GM12875 (cell line): ENCODE measurements at regions not wholly inside any gene's neighbourhood (a gene's known extent, or its start where the extent isn't known, plus 50 kb on each side); places are given as distances from the start of the nearest gene placed in this dataset.

Experiments
- H3K4me3 ChIP-seq: one replicate; pipeline ENCODE4 v1.5.1; 2011; ENCODE audit warnings: low read depth, low read length, control low read depth
- CTCF ChIP-seq: IDR thresholded peaks from 2 replicates; pipeline ENCODE4 v1.5.1; 2011; ENCODE audit warnings: low read depth, mild to moderate bottlenecking, control low read depth, inconsistent platforms, low read length, moderate library complexity, borderline replicate concordance; ENCODE audit not compliant: insufficient read depth

DNA sequence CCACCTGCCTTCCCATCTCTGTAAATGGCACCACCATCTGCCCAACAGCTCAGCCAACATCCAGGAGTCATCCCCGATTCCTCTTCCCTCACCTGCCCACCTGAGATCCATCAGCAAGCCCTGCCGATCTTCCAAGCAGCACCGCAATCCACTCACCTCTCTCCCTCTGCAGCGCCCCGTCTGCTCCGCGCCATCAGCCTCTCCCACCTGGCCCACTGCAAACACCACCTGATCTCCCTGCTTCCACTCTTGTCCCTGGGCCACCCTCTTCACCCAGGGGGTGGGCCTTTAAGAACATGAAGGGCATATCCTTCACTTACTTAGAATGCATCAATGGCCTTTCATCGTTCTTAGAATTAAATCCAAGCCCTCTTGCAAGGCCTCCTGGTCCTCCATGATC lies 457.3 kb upstream of the SULF2 start:
- no peak for TF ChIP-seq CTCF
- H3K4me3 ChIP-seq: no peak overlapping the region

GRCh38 chr20:48241482-48241881 lies 456.2 kb upstream of the SULF2 start:
- TF ChIP-seq CTCF: no peak
- H3K4me3 ChIP-seq: no peak overlapping the region

- no peak for TF ChIP-seq CTCF
- H3K4me3 ChIP-seq: no peak overlapping the region
Observed at GRCh38 chr20:48238781-48239180, 453.5 kb upstream of the SULF2 start.

DNA sequence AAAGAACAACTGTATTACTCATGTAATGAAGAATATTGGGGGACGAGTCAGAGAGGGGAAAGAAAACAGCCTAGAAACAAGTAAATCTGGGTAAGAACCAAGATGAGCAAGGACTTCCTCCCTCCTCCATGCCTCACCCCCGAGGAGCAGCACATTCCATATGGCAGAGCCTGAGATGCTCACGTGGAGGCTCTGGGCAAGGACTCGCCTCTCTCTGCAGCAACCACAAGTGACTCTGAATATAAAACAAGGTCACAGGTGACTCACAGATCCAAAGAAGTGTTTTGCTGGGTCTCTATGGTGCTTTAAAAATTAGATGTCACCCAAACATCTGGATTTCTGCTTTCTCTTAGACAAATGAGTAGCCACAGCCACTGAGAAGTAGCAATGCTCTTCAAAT lies 453.0 kb upstream of the SULF2 start:
- no peak overlapping the region for H3K4me3 ChIP-seq
- no peak for TF ChIP-seq CTCF

DNA sequence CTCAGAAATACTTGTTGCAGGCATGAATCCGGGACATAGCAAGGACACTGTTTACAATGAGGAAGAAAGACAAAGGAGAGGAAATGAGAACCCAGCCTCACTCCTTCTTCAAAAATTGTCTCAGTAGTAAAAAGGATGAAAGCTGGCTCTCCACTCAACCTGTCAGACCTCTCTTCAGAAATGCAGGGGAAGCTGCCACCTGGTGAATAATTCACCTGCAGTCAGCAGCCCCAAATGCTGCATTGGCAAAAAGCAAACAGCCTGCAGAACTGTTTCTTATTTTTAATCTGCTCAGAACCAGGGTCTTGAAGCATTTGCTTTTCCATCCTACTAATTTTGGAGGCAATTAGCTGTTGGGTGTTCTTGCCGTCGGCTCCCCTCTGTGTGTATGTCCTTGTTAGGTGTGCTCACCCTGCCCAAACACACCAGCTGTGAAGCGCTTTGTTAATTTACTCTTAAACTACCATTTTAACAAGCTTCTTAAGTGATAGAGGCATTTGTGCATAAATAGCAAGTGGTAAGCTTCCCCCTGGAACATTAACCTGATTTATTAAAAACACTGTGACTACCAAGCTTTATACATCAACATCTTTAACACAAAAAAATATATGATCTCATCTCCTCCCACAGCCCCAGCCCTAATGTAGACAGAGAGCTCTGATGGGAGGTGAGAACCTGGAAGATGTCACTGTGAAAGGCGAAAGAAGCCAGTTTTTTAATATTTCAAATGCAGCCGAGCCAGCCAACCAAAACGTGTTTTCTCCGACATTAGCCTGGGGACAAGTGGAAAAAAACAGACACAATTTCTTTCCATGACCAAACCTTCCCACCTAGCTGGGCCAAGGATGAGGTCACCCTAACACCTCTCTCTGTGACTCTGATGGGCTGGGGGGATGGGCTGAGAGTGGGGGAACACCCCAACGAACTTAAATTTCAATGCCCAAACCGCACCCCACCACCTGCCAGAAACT lies 451.0 kb upstream of the SULF2 start:
- TF ChIP-seq CTCF: no peak
- no peak overlapping the region for H3K4me3 ChIP-seq

DNA sequence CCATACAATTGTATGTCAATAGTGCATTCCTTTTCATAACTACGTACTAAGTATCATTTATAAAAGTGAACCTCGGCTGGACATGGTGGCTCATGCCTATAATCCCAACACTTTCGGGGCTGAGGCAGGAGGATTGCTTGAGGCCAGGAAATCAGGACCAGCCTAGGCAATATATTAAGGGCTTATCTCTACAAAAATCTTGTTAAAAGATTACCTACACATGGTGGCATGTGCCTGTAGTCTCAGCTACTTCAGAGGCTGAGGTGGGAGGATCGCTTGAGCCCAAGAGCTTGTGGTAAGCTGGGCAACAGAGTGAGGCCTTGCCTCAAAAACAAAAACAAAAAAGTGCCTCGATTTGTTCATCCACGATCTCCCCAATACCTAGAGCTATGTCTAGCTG lies 449.7 kb upstream of the SULF2 start:
- no peak overlapping the region for H3K4me3 ChIP-seq
- TF ChIP-seq CTCF: no peak
